ENCODE measurements at regions not wholly inside any gene's neighbourhood (a gene's known extent, or its start where the extent isn't known, plus 50 kb on each side); places are given as distances from the start of the nearest gene placed in this dataset.

DNA sequence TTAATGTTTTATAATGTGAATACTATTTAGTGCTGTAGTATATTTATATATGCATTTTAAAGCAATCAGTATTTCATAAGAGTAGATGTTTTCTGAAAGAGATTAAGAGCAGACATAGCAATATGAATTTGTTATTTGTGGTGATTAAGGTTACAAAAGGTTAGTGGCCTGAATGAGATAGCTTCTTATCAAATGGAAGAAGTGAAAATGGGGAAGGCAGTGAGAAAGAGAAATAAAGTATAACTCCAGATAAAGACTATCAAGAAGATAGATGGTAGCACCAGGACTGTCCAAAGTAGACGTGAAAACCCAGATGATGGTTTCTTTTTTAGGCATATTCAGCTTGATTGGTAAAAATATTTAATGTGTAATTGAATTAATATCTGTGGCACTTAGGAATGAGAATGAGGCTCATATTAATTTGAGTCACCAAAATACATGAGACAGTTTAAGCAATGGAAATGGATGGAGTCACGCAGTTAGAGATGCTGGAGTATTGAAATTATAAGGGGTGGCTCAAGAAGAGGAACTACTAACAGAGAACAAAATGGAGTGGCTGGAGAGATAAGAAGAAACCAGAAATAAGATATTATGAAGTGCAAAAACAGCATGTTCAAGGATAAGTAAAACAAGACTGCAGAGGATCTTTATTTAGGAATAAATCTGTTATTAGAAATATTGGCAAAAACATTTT is 288.0 kb upstream of the SEMA3C start:
- Histone ChIP-seq H3K27ac (no peak overlapping the region), H3K4me3 (no peak overlapping the region), H3K36me3 (no peaks in the 10 kb centered on the region), H3K27me3 (no peaks in the 10 kb centered on the region), H3K9me3 (no peaks in the 10 kb centered on the region), H3K4me1 (no peaks in the 10 kb centered on the region)
- intact Hi-C loops (cut with DNase I), result no loop called here
- ATAC-seq (no peak), DNase-seq (no peak)
- no peak for TF ChIP-seq CTCF (IDR thresholded peaks at IDR 0.05)

- no peak for TF ChIP-seq CTCF (IDR thresholded peaks at IDR 0.05)
- no peak overlapping the region for H3K27ac ChIP-seq
- H3K4me3 ChIP-seq, result no peak overlapping the region
- H3K36me3 ChIP-seq, result no peaks in the 10 kb centered on the region
- ATAC-seq (no peak), DNase-seq (no peak)
- H3K27me3 ChIP-seq, result no peaks in the 10 kb centered on the region
- H3K9me3 ChIP-seq, result no peaks in the 10 kb centered on the region
- H3K4me1 ChIP-seq, result no peaks in the 10 kb centered on the region
- intact Hi-C loops (cut with DNase I), result no loop called here
These were observed 287.4 kb upstream of the SEMA3C start for GRCh38 chr7:81206217-81206616.

DNA sequence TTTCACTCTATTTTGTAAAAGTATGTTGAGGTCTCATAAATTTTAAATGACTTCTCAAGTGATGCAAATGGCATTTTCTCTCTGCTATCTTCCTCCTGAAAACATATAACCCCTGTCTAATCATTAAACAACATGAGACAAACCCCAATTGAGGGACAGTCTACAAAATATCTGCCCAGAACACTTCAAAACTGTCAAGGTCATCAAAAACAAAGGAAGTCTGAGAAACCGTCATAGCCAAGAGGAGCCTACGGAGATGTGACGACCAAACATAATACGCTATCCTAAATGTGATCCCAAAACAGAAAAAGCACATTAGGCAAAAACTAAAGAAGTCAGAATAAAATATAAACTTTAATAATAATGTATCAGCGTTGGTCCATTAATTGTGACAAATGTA is 282.3 kb upstream of the SEMA3C start:
- no peak for ATAC-seq
- no peak overlapping the region for H3K27ac ChIP-seq
- peaks cover 0 to 2% of the 10 kb centered on the region in 2 donors for H3K9me3 ChIP-seq
- TF ChIP-seq CTCF (IDR thresholded peaks at IDR 0.05), result no peak
- H3K4me3 ChIP-seq, result no peak overlapping the region
- no peaks in the 10 kb centered on the region for H3K27me3 ChIP-seq
- no peak for DNase-seq
- H3K36me3 ChIP-seq, result no peaks in the 10 kb centered on the region
- intact Hi-C loops (cut with DNase I), result no loop called here
- no peaks in the 10 kb centered on the region for H3K4me1 ChIP-seq

DNA sequence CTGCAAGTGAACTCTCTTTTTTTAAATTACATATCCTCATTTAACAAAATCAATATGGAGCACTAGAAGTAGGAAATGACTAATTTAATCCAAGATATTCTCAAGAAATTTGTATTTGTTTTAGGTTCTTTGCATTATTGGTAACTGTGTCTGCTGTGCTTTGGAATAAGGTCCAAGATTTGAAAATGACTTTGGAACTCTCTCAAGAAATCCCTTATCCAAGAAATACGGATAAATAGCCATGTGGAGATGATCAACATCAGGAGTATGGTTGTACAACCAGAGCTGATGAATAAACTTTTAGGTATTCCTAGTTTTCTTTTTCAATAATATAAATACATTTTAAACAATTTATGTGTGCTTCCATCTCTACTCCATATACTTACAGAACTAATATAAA is 279.9 kb upstream of the SEMA3C start:
- no peak overlapping the region for H3K4me3 ChIP-seq
- intact Hi-C loops (cut with DNase I), result no loop called here
- H3K4me1 ChIP-seq, result no peaks in the 10 kb centered on the region
- H3K27me3 ChIP-seq, result no peaks in the 10 kb centered on the region
- DNase-seq, result no peak
- TF ChIP-seq CTCF (IDR thresholded peaks at IDR 0.05), result no peak
- peaks cover 0 to 2% of the 10 kb centered on the region in 2 donors for H3K9me3 ChIP-seq
- no peak for ATAC-seq
- no peak overlapping the region for H3K27ac ChIP-seq
- no peaks in the 10 kb centered on the region for H3K36me3 ChIP-seq

GRCh38 chr7:81197266-81197665 is 278.4 kb upstream of the SEMA3C start:
- H3K4me1 ChIP-seq, result no peaks in the 10 kb centered on the region
- intact Hi-C loops (cut with DNase I), result no loop called here
- H3K27me3 ChIP-seq, result no peaks in the 10 kb centered on the region
- DNase-seq, result no peak
- H3K9me3 ChIP-seq, result peaks cover 0 to 2% of the 10 kb centered on the region in 2 donors
- no peak for TF ChIP-seq CTCF (IDR thresholded peaks at IDR 0.05)
- H3K36me3 ChIP-seq, result no peaks in the 10 kb centered on the region
- ATAC-seq, result no peak
- no peak overlapping the region for H3K27ac ChIP-seq
- no peak overlapping the region for H3K4me3 ChIP-seq

All from left lung (tissue), 4 donors.